Glutamatergic neuron (in vitro differentiated cells): ENCODE measurements at regions not wholly inside any gene's neighbourhood (a gene's known extent, or its start where the extent isn't known, plus 50 kb on each side); places are given as distances from the start of the nearest gene placed in this dataset.
A peak's percentile ranks its signal among the peaks of the same experiment; 100 is the strongest.

Experiments
- DNase-seq: peaks from one replicate; pipeline ENCODE4 v3.0.0; 2022
- H3K27ac Mint-ChIP-seq: one replicate; pipeline ENCODE4 v1.8.0; 2020; ENCODE audit warnings: mild to moderate bottlenecking, mixed read lengths, inconsistent platforms; ENCODE audit not compliant: unreplicated experiment
- H3K27me3 Mint-ChIP-seq: one replicate; pipeline ENCODE4 v1.8.0; 2020; ENCODE audit warnings: mild to moderate bottlenecking, moderate library complexity, mixed read lengths, inconsistent platforms; ENCODE audit not compliant: unreplicated experiment
- H3K36me3 Mint-ChIP-seq: one replicate; pipeline ENCODE4 v1.8.0; 2020; ENCODE audit warnings: mild to moderate bottlenecking, mixed read lengths, inconsistent platforms; ENCODE audit not compliant: unreplicated experiment
- H3K4me1 Mint-ChIP-seq: one replicate; pipeline ENCODE4 v1.8.0; 2020; ENCODE audit warnings: mild to moderate bottlenecking, low read depth, mixed read lengths, inconsistent platforms; ENCODE audit not compliant: unreplicated experiment
- H3K4me3 Mint-ChIP-seq: one replicate; pipeline ENCODE4 v1.8.0; 2020; ENCODE audit warnings: mild to moderate bottlenecking, mixed read lengths, inconsistent platforms; ENCODE audit not compliant: unreplicated experiment
- H3K9me3 Mint-ChIP-seq: one replicate; pipeline ENCODE4 v1.8.0; 2020; ENCODE audit warnings: mild to moderate bottlenecking, moderate library complexity, mixed read lengths, inconsistent platforms; ENCODE audit not compliant: unreplicated experiment
- TF ChIP-seq, protein P1 (sequence below): fragments of 200-600 bp; sonication (generic); IDR thresholded peaks from one replicate; pipeline ENCODE4 v1.5.0; 2021; ENCODE audit not compliant: partially characterized antibody, unreplicated experiment

GRCh38 chr9:109922617-109923470 lies 142.8 kb downstream of the PALM2AKAP2 start:
- Mint-ChIP-seq H3K4me1 (peaks cover 29% of the 10 kb centered on the region), H3K4me3 (no peak overlapping the region), H3K27me3 (peaks cover 7% of the 10 kb centered on the region), H3K27ac (peak overlapping the region; percentile 94), H3K9me3 (peaks cover 5% of the 10 kb centered on the region), H3K36me3 (no peaks in the 10 kb centered on the region)
- TF ChIP-seq, protein P1, sequence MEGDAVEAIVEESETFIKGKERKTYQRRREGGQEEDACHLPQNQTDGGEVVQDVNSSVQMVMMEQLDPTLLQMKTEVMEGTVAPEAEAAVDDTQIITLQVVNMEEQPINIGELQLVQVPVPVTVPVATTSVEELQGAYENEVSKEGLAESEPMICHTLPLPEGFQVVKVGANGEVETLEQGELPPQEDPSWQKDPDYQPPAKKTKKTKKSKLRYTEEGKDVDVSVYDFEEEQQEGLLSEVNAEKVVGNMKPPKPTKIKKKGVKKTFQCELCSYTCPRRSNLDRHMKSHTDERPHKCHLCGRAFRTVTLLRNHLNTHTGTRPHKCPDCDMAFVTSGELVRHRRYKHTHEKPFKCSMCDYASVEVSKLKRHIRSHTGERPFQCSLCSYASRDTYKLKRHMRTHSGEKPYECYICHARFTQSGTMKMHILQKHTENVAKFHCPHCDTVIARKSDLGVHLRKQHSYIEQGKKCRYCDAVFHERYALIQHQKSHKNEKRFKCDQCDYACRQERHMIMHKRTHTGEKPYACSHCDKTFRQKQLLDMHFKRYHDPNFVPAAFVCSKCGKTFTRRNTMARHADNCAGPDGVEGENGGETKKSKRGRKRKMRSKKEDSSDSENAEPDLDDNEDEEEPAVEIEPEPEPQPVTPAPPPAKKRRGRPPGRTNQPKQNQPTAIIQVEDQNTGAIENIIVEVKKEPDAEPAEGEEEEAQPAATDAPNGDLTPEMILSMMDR: no peak
- no peak for DNase-seq

DNA sequence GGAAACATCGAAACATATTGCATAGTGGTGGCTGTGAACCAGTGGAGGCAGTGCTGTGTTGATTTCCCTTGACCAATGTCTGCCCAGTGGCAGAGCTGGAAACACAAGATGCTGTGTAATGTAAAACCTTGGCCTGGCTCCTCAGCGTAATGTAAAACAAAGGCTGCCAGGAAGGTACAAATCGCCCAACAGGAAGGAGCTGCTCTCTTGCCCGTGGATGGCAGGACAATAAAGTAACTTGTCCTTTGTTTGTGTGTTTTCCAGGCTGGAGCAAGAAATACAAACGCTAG lies 143.4 kb downstream of the PALM2AKAP2 start:
- no peak for DNase-seq

GRCh38 chr9:109923806-109924205 lies 143.8 kb downstream of the PALM2AKAP2 start:
- TF ChIP-seq, protein P1: no peak
- H3K9me3 Mint-ChIP-seq: peaks cover 5% of the 10 kb centered on the region
- H3K4me1 Mint-ChIP-seq: peaks cover 21% of the 10 kb centered on the region
- H3K27ac Mint-ChIP-seq: peak overlapping the region; percentile 94
- H3K4me3 Mint-ChIP-seq: no peak overlapping the region
- peaks cover 8% of the 10 kb centered on the region for H3K27me3 Mint-ChIP-seq
- no peaks in the 10 kb centered on the region for H3K36me3 Mint-ChIP-seq
- peak; percentile 42 for DNase-seq

More for the DNA sequence above, 143.4 kb downstream of the PALM2AKAP2 start:
- H3K27me3 Mint-ChIP-seq: peaks cover 8% of the 10 kb centered on the region
- peaks cover 5% of the 10 kb centered on the region for H3K9me3 Mint-ChIP-seq
- no peaks in the 10 kb centered on the region for H3K36me3 Mint-ChIP-seq
- peak overlapping the region; percentile 94 for H3K27ac Mint-ChIP-seq
- peaks cover 25% of the 10 kb centered on the region for H3K4me1 Mint-ChIP-seq
- H3K4me3 Mint-ChIP-seq: no peak overlapping the region
- TF ChIP-seq, protein P1: no peak

DNA sequence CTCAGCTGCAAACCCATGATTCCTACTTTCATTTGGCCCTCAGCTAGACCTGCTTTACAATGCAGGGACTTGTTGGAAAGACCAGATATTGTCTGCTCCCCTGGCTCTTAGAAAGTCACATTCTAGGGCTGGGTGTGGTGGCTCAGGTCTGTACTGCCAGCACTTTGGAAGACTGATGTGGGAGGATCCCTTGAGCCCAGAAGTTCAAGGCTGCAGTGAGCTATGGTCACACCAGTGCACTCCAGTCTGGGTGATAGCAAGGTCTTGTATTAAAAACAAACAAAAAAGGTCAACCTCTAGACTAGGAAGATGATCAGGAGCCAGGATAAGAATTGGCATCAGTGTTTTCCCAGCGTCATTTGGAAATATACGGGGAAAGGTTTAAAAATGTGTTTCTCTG lies 145.8 kb downstream of the PALM2AKAP2 start:
- Mint-ChIP-seq H3K4me1 (peaks cover 22% of the 10 kb centered on the region), H3K9me3 (peaks cover 7% of the 10 kb centered on the region), H3K27ac (no peak overlapping the region), H3K4me3 (no peak overlapping the region), H3K27me3 (peaks cover 8% of the 10 kb centered on the region), H3K36me3 (no peaks in the 10 kb centered on the region)
- TF ChIP-seq, protein P1: no peak
- no peak for DNase-seq

GRCh38 chr9:109926421-109926869 lies 146.4 kb downstream of the PALM2AKAP2 start:
- no peaks in the 10 kb centered on the region for H3K36me3 Mint-ChIP-seq
- no peak overlapping the region for H3K4me3 Mint-ChIP-seq
- H3K27ac Mint-ChIP-seq: no peak overlapping the region
- H3K27me3 Mint-ChIP-seq: peaks cover 8% of the 10 kb centered on the region
- H3K4me1 Mint-ChIP-seq: peaks cover 23% of the 10 kb centered on the region
- peaks cover 7% of the 10 kb centered on the region for H3K9me3 Mint-ChIP-seq
- no peak for DNase-seq
- TF ChIP-seq, protein P1: no peak
